Colonic mucosa (tissue), 4 donors: ENCODE measurements at regions not wholly inside any gene's neighbourhood (a gene's known extent, or its start where the extent isn't known, plus 50 kb on each side); places are given as distances from the start of the nearest gene placed in this dataset.

ENCODE experiments used
- DNase-seq: peaks from one replicate; pipeline ENCODE4 v3.0.0-alpha.2; 2020
- H3K27ac ChIP-seq: fragments of 200-600 bp; one replicate; pipeline ENCODE4 v1.8.0; 2021
- H3K27me3 ChIP-seq: fragments of 200-600 bp; one replicate; pipeline ENCODE4 v1.8.0; 2021
- H3K36me3 ChIP-seq: fragments of 200-600 bp; one replicate; pipeline ENCODE4 v1.8.0; 2021
- H3K4me1 ChIP-seq: fragments of 200-600 bp; one replicate; pipeline ENCODE4 v1.8.0; 2021; ENCODE audit warnings: mild to moderate bottlenecking
- H3K4me3 ChIP-seq: fragments of 200-600 bp; one replicate; pipeline ENCODE4 v1.8.0; 2021
- H3K9ac ChIP-seq, 2 donors: one replicate each; pipeline ENCODE4 v1.7.0; 2013; ENCODE audit warnings: control low read depth in 2 of 2, low read depth in 2 of 2, low read length in 2 of 2
- H3K9me3 ChIP-seq: fragments of 200-600 bp; one replicate; pipeline ENCODE4 v1.8.0; 2021
- intact Hi-C: fragments of 100-400 bp; cut with DNase I; formaldehyde crosslinking; loops from one replicate; pipeline ENCODE4 v1.14.1; 2022
- TF ChIP-seq, protein P1 (sequence below): fragments of 200-600 bp; IDR thresholded peaks from one replicate; pipeline ENCODE4 v1.8.0; 2022; ENCODE audit warnings: antibody characterized with exemption, mild to moderate bottlenecking
- donor health status: healthy.
- donor health status: DM: no; HTN: no; CAD: no.
- donor health status: DM: no; HTN: no; CAD: no.

DNA sequence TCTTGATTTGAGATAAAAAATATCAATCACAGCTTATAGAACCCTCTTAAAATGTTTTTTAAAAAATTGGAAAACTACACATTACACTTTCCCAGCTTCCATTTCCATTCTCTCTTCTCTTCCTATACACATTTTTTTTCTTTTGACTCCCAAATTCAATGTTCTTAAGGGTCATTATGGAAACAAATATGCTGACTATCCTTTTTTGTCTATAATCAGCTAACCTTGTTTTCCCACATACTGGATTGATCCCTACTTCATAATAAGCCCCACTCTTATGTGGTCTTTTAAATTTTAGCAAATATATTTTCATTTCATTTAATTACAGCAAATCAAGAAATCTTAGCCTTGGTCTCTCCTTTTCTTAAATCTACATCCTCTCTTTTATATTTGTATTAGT, 378.4 kb downstream of the MEI4 start:
- no peaks in the 10 kb centered on the region for H3K4me1 ChIP-seq
- H3K9me3 ChIP-seq: no peaks in the 10 kb centered on the region
- H3K27ac ChIP-seq: no peak overlapping the region
- no peak overlapping the region for H3K9ac ChIP-seq
- no peaks in the 10 kb centered on the region for H3K27me3 ChIP-seq
- no peak overlapping the region for H3K4me3 ChIP-seq
- TF ChIP-seq, protein P1, sequence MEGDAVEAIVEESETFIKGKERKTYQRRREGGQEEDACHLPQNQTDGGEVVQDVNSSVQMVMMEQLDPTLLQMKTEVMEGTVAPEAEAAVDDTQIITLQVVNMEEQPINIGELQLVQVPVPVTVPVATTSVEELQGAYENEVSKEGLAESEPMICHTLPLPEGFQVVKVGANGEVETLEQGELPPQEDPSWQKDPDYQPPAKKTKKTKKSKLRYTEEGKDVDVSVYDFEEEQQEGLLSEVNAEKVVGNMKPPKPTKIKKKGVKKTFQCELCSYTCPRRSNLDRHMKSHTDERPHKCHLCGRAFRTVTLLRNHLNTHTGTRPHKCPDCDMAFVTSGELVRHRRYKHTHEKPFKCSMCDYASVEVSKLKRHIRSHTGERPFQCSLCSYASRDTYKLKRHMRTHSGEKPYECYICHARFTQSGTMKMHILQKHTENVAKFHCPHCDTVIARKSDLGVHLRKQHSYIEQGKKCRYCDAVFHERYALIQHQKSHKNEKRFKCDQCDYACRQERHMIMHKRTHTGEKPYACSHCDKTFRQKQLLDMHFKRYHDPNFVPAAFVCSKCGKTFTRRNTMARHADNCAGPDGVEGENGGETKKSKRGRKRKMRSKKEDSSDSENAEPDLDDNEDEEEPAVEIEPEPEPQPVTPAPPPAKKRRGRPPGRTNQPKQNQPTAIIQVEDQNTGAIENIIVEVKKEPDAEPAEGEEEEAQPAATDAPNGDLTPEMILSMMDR: no peak
- DNase-seq: no peak
- intact Hi-C loops: no loop called here
- no peaks in the 10 kb centered on the region for H3K36me3 ChIP-seq

DNA sequence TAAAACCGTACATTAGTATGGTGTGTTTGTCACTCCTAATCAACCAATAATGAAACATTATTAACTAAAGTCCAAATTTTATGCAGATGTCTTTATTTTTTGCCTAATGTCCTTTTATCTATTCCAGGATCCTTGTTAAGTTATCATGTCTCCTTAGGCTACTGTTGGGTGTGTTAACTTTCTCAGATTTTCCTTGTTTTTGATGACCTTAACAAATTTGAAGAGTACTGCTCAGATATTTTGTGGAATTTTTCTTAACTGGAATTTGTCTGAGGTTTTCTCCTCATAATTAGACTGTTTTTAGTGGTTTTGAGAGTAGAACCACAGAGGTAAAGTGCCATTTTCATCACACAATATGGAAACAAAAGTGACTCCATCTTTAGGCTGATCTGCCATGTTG, 406.3 kb downstream of the MEI4 start:
- TF ChIP-seq, protein P1: no peak
- intact Hi-C loops: no loop called here
- no peak overlapping the region for H3K4me3 ChIP-seq
- no peak overlapping the region for H3K9ac ChIP-seq
- H3K36me3 ChIP-seq: no peaks in the 10 kb centered on the region
- H3K27ac ChIP-seq: no peak overlapping the region
- no peaks in the 10 kb centered on the region for H3K9me3 ChIP-seq
- H3K27me3 ChIP-seq: no peaks in the 10 kb centered on the region
- DNase-seq: no peak
- H3K4me1 ChIP-seq: no peaks in the 10 kb centered on the region

DNA sequence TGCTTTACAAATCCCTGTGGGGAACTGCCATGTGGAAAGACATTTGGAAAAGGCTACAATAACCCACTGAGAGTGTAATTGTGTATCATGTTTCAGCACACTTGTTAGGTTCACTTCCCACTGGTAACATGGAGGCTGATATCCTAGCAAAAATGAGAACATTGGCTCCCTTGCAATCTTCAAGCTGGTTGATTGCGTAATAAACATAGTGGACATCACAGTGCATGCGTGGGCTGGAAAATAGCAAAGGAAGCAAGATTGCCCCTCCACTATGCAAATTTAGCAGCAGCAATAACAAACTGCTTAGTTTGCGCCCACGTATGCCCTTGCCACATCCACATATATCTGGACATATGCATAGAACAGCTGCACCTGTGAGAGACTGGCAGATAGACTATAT, 410.2 kb downstream of the MEI4 start:
- no peak for DNase-seq
- H3K36me3 ChIP-seq: no peaks in the 10 kb centered on the region
- no peaks in the 10 kb centered on the region for H3K4me1 ChIP-seq
- TF ChIP-seq, protein P1: no peak
- H3K9me3 ChIP-seq: no peaks in the 10 kb centered on the region
- H3K4me3 ChIP-seq: no peak overlapping the region
- H3K27me3 ChIP-seq: no peaks in the 10 kb centered on the region
- no peak overlapping the region for H3K9ac ChIP-seq
- intact Hi-C loops: no loop called here
- no peak overlapping the region for H3K27ac ChIP-seq

DNA sequence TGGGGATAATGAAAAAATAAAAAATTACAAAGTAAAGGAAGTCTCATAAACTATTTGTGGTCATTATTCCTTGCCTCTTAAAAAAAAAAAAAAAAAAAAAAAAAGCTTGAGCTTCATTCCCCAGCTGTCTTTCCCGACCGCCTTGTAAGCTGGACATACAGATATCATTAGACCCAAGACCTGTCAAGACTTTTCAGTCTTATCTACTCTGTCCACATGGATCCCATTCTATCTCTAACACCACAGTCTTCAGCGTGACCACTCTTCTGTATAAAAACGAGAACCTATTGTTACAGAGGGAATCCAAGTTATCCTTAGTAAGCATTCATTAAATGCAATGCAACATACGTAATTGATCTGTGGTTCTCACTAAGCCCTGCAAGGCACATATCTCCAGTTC, 423.5 kb downstream of the MEI4 start:
- no peaks in the 10 kb centered on the region for H3K27me3 ChIP-seq
- TF ChIP-seq, protein P1: no peak

DNA sequence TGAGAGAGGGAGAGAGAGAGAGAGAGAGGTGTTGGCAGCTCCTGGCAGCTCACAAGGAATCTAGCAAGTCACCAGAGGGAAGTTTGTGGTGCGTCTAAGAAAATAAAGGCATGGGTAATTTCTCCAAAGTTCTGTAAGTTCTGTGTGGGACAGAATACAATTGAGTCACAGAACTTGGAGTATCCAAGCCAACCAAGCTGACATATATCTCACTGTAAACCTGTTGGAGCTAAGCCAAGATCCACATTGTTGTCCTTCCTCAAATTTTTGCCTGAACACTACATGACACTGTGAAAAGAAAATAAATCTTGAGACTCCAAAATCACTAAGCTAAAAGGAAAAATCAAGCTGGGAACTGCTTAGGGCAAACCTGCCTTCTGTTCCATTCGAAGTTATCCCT, 436.7 kb downstream of the MEI4 start:
- H3K27me3 ChIP-seq: no peaks in the 10 kb centered on the region
- no peak overlapping the region for H3K9ac ChIP-seq
- H3K27ac ChIP-seq: no peak overlapping the region
- H3K9me3 ChIP-seq: no peaks in the 10 kb centered on the region
- H3K4me1 ChIP-seq: no peaks in the 10 kb centered on the region
- intact Hi-C loops: no loop called here
- H3K36me3 ChIP-seq: no peaks in the 10 kb centered on the region
- H3K4me3 ChIP-seq: no peak overlapping the region
- no peak for DNase-seq
- TF ChIP-seq, protein P1: no peak

More for the DNA sequence above, 423.5 kb downstream of the MEI4 start:
- no peak overlapping the region for H3K4me3 ChIP-seq
- H3K9me3 ChIP-seq: no peaks in the 10 kb centered on the region
- H3K27ac ChIP-seq: no peak overlapping the region
- DNase-seq: no peak
- H3K4me1 ChIP-seq: no peaks in the 10 kb centered on the region
- no peak overlapping the region for H3K9ac ChIP-seq
- H3K36me3 ChIP-seq: no peaks in the 10 kb centered on the region
- intact Hi-C loops: no loop called here

DNA sequence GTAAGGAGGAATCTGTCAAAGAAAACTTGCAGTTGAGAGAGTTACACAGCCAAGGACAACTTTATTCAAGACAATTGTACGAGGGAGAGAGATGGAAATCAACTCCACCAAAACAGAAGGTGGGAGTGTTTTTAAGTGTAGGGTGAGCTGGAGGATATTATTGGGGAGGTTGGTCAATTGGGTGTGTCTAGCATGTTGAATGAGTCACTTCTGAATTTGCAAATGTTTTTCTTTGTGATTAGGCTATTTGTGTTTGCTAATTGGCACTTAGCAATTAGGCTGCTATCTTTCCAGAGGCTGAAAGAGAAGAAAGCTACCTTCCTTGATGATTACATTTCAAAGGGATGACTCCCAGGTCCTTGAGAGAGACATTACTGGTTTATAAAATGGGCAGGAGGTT, 441.1 kb downstream of the MEI4 start:
- no peaks in the 10 kb centered on the region for H3K27me3 ChIP-seq
- H3K4me3 ChIP-seq: no peak overlapping the region
- H3K9ac ChIP-seq: no peak overlapping the region
- DNase-seq: no peak
- intact Hi-C loops: no loop called here
- no peaks in the 10 kb centered on the region for H3K9me3 ChIP-seq
- H3K36me3 ChIP-seq: no peaks in the 10 kb centered on the region
- H3K27ac ChIP-seq: no peak overlapping the region
- H3K4me1 ChIP-seq: no peaks in the 10 kb centered on the region
- TF ChIP-seq, protein P1: no peak
